Motor neuron (in vitro differentiated cells): ENCODE measurements at regions not wholly inside any gene's neighbourhood (a gene's known extent, or its start where the extent isn't known, plus 50 kb on each side); places are given as distances from the start of the nearest gene placed in this dataset.

Source experiments
- ATAC-seq, 8 experiments: fragments of 200-7000 bp; cut with Tn5 transposase; replicated peaks in 6 of 8; 2 replicates each; pipeline ENCODE4 v1.8.0; 2021; ENCODE audit warnings: mild to moderate bottlenecking in 8 of 8, moderate library complexity in 8 of 8
- H3K27ac ChIP-seq, 2 donors: fragments of 250-450 bp; sonication (Bioruptor Pico); 2 replicates each; pipeline ENCODE4 v1.9.0; 2021; ENCODE audit warnings: antibody characterized with exemption in 2 of 2, mild to moderate bottlenecking in 2 of 2, moderate library complexity in 1 of 2
- H3K4me1 ChIP-seq, 2 donors: fragments of 250-450 bp; sonication (Bioruptor Pico); replicated peaks in 1 of 2; 2 replicates each; pipeline ENCODE4 v1.6.1; 2021; ENCODE audit warnings: antibody characterized with exemption in 2 of 2, mild to moderate bottlenecking in 2 of 2, moderate library complexity in 1 of 2
- H3K4me3 ChIP-seq, 5 donors: fragments of 250-450 bp; sonication (Bioruptor Pico); 2 replicates each; pipeline ENCODE4 v1.9.0; 2021; ENCODE audit warnings: antibody characterized with exemption in 5 of 5, mild to moderate bottlenecking in 5 of 5, moderate library complexity in 4 of 5
- WGBS, 10 experiments: fragments of 450-650 bp; shearing (Covaris generic); methylation state at CpG; one replicate each; pipeline ENCODE4 v1.0.0; 2022; 5-methylcytosine and 5-hydroxymethylcytosine counted together
- in situ Hi-C, 9 experiments: fragments of 400-800 bp; cut with MboI; loops; one replicate each; pipeline ENCODE4 v1.15.0; 2021; ENCODE audit warnings: low sequenced_read_pairs in 9 of 9, low pct_unique_long_range_greater_than_20kb in 2 of 9; ENCODE audit not compliant: unreplicated experiment in 9 of 9

GRCh38 chr13:103277959-103278694 lies 211.9 kb upstream of the SLC10A2 start:
- no peak for ATAC-seq
- 13 to 100% (median 58%) methylated on average over 2 to 5 of the region's 5 CpGs; no CpG with 5 or more reads in 1 of the 10 experiments for WGBS, 10 experiments

GRCh38 chr13:103276775-103277498 lies 210.7 kb upstream of the SLC10A2 start:
- no peak overlapping the region for H3K4me3 ChIP-seq
- H3K27ac ChIP-seq, result no peak overlapping the region
- ATAC-seq, result peak in 5 of 8 experiments; percentile 38 to 83 (median 47)
- WGBS, 10 experiments, result 0 to 100% (median 44%) methylated on average over 1 to 7 of the region's 8 CpGs
- H3K4me1 ChIP-seq, result peaks cover 4 to 22% of the 10 kb centered on the region in 2 donors
- in situ Hi-C loops, result no loop called here

More at GRCh38 chr13:103277959-103278694, 211.9 kb upstream of the SLC10A2 start:
- in situ Hi-C loops, result no loop called here
- Histone ChIP-seq H3K4me1 (peaks cover 4 to 22% of the 10 kb centered on the region in 2 donors), H3K27ac (no peak overlapping the region), H3K4me3 (no peak overlapping the region)

GRCh38 chr13:103275722-103276121 lies 209.5 kb upstream of the SLC10A2 start:
- WGBS, 10 experiments, result 50 to 100% (median 81%) methylated on average over 1 to 4 of the region's 4 CpGs; no CpG with 5 or more reads in 1 of the 10 experiments
- no peak for ATAC-seq
- in situ Hi-C loops, result no loop called here
- Histone ChIP-seq H3K4me3 (no peak overlapping the region), H3K4me1 (peaks cover 4 to 22% of the 10 kb centered on the region in 2 donors), H3K27ac (no peak overlapping the region)

- Histone ChIP-seq H3K27ac (no peak overlapping the region), H3K4me3 (no peak overlapping the region), H3K4me1 (peaks cover 4 to 22% of the 10 kb centered on the region in 2 donors)
- WGBS, 10 experiments, result 0 to 100% (median 95%) methylated on average over 1 to 2 of the region's 2 CpGs; no CpG with 5 or more reads in 2 of the 10 experiments
- in situ Hi-C loops, result no loop called here
- ATAC-seq, result no peak
These were observed 208.9 kb upstream of the SLC10A2 start for GRCh38 chr13:103275081-103275480.

- ATAC-seq, result no peak
- H3K4me3 ChIP-seq, result no peak overlapping the region
- in situ Hi-C loops, result no loop called here
- no peak overlapping the region for H3K27ac ChIP-seq
- peaks cover 4 to 22% of the 10 kb centered on the region in 2 donors for H3K4me1 ChIP-seq
These were observed 207.6 kb upstream of the SLC10A2 start for GRCh38 chr13:103273825-103274224.

- 0 to 100% (median 89%) methylated on average over 1 to 2 of the region's 2 CpGs; no CpG with 5 or more reads in 1 of the 10 experiments for whole genome bisulfite sequencing, 10 experiments
- Histone ChIP-seq H3K27ac (no peak overlapping the region), H3K4me1 (peaks cover 4 to 20% of the 10 kb centered on the region in 2 donors), H3K4me3 (no peak overlapping the region)
- ATAC-seq, result no peak
- in situ Hi-C loops, result no loop called here
These were observed 206.6 kb upstream of the SLC10A2 start for GRCh38 chr13:103272770-103273169.

GRCh38 chr13:103263448-103263847 lies 197.2 kb upstream of the SLC10A2 start:
- Histone ChIP-seq H3K4me3 (no peak overlapping the region), H3K4me1 (no peaks in the 10 kb centered on the region), H3K27ac (no peak overlapping the region)
- WGBS, 10 experiments, result 0 to 7% methylated on average over 1 to 3 of the region's 3 CpGs; no CpG with 5 or more reads in 8 of the 10 experiments
- in situ Hi-C loops, result no loop called here
- ATAC-seq, result no peak

GRCh38 chr13:103255587-103256301 lies 189.5 kb upstream of the SLC10A2 start:
- WGBS, 10 experiments, result 3 to 100% (median 79%) methylated on average over 1 to 4 of the region's 4 CpGs; no CpG with 5 or more reads in 1 of the 10 experiments
- in situ Hi-C loops, result no loop called here

GRCh38 chr13:103250071-103250470 lies 183.9 kb upstream of the SLC10A2 start:
- 0 to 100% (median 83%) methylated on average over 1 of the region's 1 CpG; no CpG with 5 or more reads in 6 of the 10 experiments for WGBS, 10 experiments
- Histone ChIP-seq H3K27ac (no peak overlapping the region), H3K4me3 (no peak overlapping the region), H3K4me1 (peaks cover 0 to 7% of the 10 kb centered on the region in 2 donors)
- no peak for ATAC-seq
- in situ Hi-C loops, result no loop called here

More at GRCh38 chr13:103255587-103256301, 189.5 kb upstream of the SLC10A2 start:
- ATAC-seq, result no peak
- Histone ChIP-seq H3K27ac (no peak overlapping the region), H3K4me1 (no peaks in the 10 kb centered on the region), H3K4me3 (no peak overlapping the region)

GRCh38 chr13:103246581-103247200 lies 180.5 kb upstream of the SLC10A2 start:
- in situ Hi-C loops, result no loop called here
- WGBS, 10 experiments, result 0 to 74% (median 58%) methylated on average over 1 to 7 of the region's 8 CpGs; no CpG with 5 or more reads in 1 of the 10 experiments
- no peak overlapping the region for H3K4me3 ChIP-seq
- ATAC-seq, result peak in 1 of 8 experiments; percentile 20
- H3K27ac ChIP-seq, result no peak overlapping the region
- H3K4me1 ChIP-seq, result peaks cover 0 to 7% of the 10 kb centered on the region in 2 donors

- Histone ChIP-seq H3K27ac (no peak overlapping the region), H3K4me3 (no peak overlapping the region), H3K4me1 (peaks cover 0 to 7% of the 10 kb centered on the region in 2 donors)
- WGBS, 10 experiments, result 0 to 95% (median 83%) methylated on average over 1 to 3 of the region's 3 CpGs; no CpG with 5 or more reads in 3 of the 10 experiments
- peak in 2 of 8 experiments; percentile 72 to 92 for ATAC-seq
- in situ Hi-C loops, result no loop called here
These were observed 177.3 kb upstream of the SLC10A2 start for GRCh38 chr13:103243495-103243894.

- Histone ChIP-seq H3K4me3 (no peak overlapping the region), H3K4me1 (no peaks in the 10 kb centered on the region), H3K27ac (no peak overlapping the region)
- ATAC-seq, result no peak
- in situ Hi-C loops, result no loop called here
- 0 to 90% (median 71%) methylated on average over 1 to 2 of the region's 2 CpGs; no CpG with 5 or more reads in 3 of the 10 experiments for WGBS, 10 experiments
These were observed 172.2 kb upstream of the SLC10A2 start for GRCh38 chr13:103238441-103238840.
